Endothelial cell (in vitro differentiated cells): ENCODE measurements at regions not wholly inside any gene's neighbourhood (a gene's known extent, or its start where the extent isn't known, plus 50 kb on each side); places are given as distances from the start of the nearest gene placed in this dataset.

Experiments
- DNase-seq: peaks from one replicate; pipeline ENCODE4 v3.0.0; 2021; ENCODE audit warnings: low spot score
- H3K27ac Mint-ChIP-seq: one replicate; pipeline ENCODE4 v1.8.0; 2021; ENCODE audit warnings: mixed read lengths, inconsistent platforms; ENCODE audit not compliant: unreplicated experiment
- H3K27me3 Mint-ChIP-seq: one replicate; pipeline ENCODE4 v1.8.0; 2021; ENCODE audit warnings: mild to moderate bottlenecking, moderate library complexity, mixed read lengths, inconsistent platforms; ENCODE audit not compliant: unreplicated experiment
- H3K36me3 Mint-ChIP-seq: one replicate; pipeline ENCODE4 v1.8.0; 2021; ENCODE audit warnings: mild to moderate bottlenecking, low read depth, mixed read lengths, inconsistent platforms; ENCODE audit not compliant: unreplicated experiment
- H3K4me1 Mint-ChIP-seq: one replicate; pipeline ENCODE4 v1.8.0; 2021; ENCODE audit warnings: mild to moderate bottlenecking, mixed read lengths, inconsistent platforms; ENCODE audit not compliant: unreplicated experiment
- H3K4me3 Mint-ChIP-seq: one replicate; pipeline ENCODE4 v1.8.0; 2021; ENCODE audit warnings: mild to moderate bottlenecking, mixed read lengths, inconsistent platforms; ENCODE audit not compliant: unreplicated experiment
- H3K9me3 Mint-ChIP-seq: one replicate; pipeline ENCODE4 v1.8.0; 2021; ENCODE audit warnings: mixed read lengths, inconsistent platforms; ENCODE audit not compliant: unreplicated experiment
- TF ChIP-seq, protein P1 (sequence below): fragments of 200-600 bp; sonication (generic); IDR thresholded peaks from one replicate; pipeline ENCODE4 v1.5.0; 2021; ENCODE audit warnings: antibody characterized with exemption; ENCODE audit not compliant: unreplicated experiment

GRCh38 chr15:81427176-81427575 lies 53.2 kb upstream of the TMC3 start:
- Mint-ChIP-seq H3K27ac (no peak overlapping the region), H3K4me1 (no peaks in the 10 kb centered on the region), H3K9me3 (no peaks in the 10 kb centered on the region), H3K36me3 (no peaks in the 10 kb centered on the region), H3K4me3 (no peak overlapping the region), H3K27me3 (peaks cover 2% of the 10 kb centered on the region)
- TF ChIP-seq, protein P1, sequence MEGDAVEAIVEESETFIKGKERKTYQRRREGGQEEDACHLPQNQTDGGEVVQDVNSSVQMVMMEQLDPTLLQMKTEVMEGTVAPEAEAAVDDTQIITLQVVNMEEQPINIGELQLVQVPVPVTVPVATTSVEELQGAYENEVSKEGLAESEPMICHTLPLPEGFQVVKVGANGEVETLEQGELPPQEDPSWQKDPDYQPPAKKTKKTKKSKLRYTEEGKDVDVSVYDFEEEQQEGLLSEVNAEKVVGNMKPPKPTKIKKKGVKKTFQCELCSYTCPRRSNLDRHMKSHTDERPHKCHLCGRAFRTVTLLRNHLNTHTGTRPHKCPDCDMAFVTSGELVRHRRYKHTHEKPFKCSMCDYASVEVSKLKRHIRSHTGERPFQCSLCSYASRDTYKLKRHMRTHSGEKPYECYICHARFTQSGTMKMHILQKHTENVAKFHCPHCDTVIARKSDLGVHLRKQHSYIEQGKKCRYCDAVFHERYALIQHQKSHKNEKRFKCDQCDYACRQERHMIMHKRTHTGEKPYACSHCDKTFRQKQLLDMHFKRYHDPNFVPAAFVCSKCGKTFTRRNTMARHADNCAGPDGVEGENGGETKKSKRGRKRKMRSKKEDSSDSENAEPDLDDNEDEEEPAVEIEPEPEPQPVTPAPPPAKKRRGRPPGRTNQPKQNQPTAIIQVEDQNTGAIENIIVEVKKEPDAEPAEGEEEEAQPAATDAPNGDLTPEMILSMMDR = no peak
- no peak for DNase-seq

DNA sequence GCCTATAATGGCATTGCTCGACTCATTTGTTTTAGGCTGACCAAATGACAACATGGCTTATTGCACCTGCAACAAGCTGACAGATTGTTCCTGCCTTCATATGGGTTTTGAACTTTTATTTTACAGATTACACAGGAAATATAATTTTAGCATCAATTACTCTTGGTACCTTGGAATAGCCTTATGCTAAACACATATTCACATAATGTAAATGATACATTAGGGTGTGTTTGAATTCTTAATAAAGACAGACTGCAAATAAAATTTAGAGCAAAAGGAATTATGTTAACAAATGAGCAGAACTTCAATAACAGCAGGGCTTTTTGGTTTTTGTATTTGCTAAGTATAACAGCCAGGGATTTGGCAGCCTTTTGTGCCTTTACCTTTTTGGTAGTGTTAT lies 51.9 kb upstream of the TMC3 start:
- H3K9me3 Mint-ChIP-seq = no peaks in the 10 kb centered on the region
- H3K27me3 Mint-ChIP-seq = peaks cover 2% of the 10 kb centered on the region
- TF ChIP-seq, protein P1 = no peak
- H3K27ac Mint-ChIP-seq = no peak overlapping the region
- no peaks in the 10 kb centered on the region for H3K36me3 Mint-ChIP-seq
- no peaks in the 10 kb centered on the region for H3K4me1 Mint-ChIP-seq
- no peak for DNase-seq
- no peak overlapping the region for H3K4me3 Mint-ChIP-seq
